GM21447 (cell line): ENCODE measurements at regions not wholly inside any gene's neighbourhood (a gene's known extent, or its start where the extent isn't known, plus 50 kb on each side); places are given as distances from the start of the nearest gene placed in this dataset.

Source experiments
- ATAC-seq: cut with Tn5 transposase; IDR thresholded peaks from one replicate; pipeline ENCODE4 v1.9.1; 2021; ENCODE audit not compliant: unreplicated experiment

GRCh38 chr10:56662765-56663447, 301.8 kb upstream of the ZWINT start:
- peak; percentile 95 for ATAC-seq

- ATAC-seq = peak; percentile 59
Measured at GRCh38 chr10:56653289-56653688, 292.2 kb upstream of the ZWINT start.

- no peak for ATAC-seq
Measured at GRCh38 chr10:56646329-56647111, 285.5 kb upstream of the ZWINT start.

- ATAC-seq = peak; percentile 99
Measured at GRCh38 chr10:56633876-56634452, 272.9 kb upstream of the ZWINT start.

- no peak for ATAC-seq
Measured at GRCh38 chr10:56632537-56632936, 271.5 kb upstream of the ZWINT start.

GRCh38 chr10:56624082-56624481, 263.0 kb upstream of the ZWINT start:
- peak; percentile 74 for ATAC-seq

- ATAC-seq = no peak
Measured at GRCh38 chr10:56623064-56623463, 262.0 kb upstream of the ZWINT start.

- ATAC-seq = peak; percentile 80
Measured at GRCh38 chr10:56622335-56622973, 261.4 kb upstream of the ZWINT start.

GRCh38 chr10:56606202-56606601, 245.1 kb upstream of the ZWINT start:
- no peak for ATAC-seq

- no peak for ATAC-seq
Measured at GRCh38 chr10:56605051-56605450, 244.0 kb upstream of the ZWINT start.

- no peak for ATAC-seq
Measured at GRCh38 chr10:56604624-56605023, 243.6 kb upstream of the ZWINT start.

GRCh38 chr10:56599201-56599600, 238.1 kb upstream of the ZWINT start:
- no peak for ATAC-seq

- ATAC-seq = no peak
Measured at GRCh38 chr10:56596257-56596656, 235.2 kb upstream of the ZWINT start.

GRCh38 chr10:56593120-56593519, 232.1 kb upstream of the ZWINT start:
- no peak for ATAC-seq

GRCh38 chr10:56586461-56586891, 225.4 kb upstream of the ZWINT start:
- no peak for ATAC-seq

GRCh38 chr10:56585447-56586171, 224.6 kb upstream of the ZWINT start:
- ATAC-seq = no peak

GRCh38 chr10:56583316-56583715, 222.3 kb upstream of the ZWINT start:
- ATAC-seq = no peak

- ATAC-seq = no peak
Measured at GRCh38 chr10:56567580-56567979, 206.5 kb upstream of the ZWINT start.

- no peak for ATAC-seq
Measured at GRCh38 chr10:56561336-56561735, 200.3 kb upstream of the ZWINT start.

GRCh38 chr10:56551037-56551436, 190.0 kb upstream of the ZWINT start:
- no peak for ATAC-seq

- no peak for ATAC-seq
Measured at GRCh38 chr10:56547163-56547562, 186.1 kb upstream of the ZWINT start.
